ENCODE measurements at regions not wholly inside any gene's neighbourhood (a gene's known extent, or its start where the extent isn't known, plus 50 kb on each side); places are given as distances from the start of the nearest gene placed in this dataset.

- TF ChIP-seq, protein P1, sequence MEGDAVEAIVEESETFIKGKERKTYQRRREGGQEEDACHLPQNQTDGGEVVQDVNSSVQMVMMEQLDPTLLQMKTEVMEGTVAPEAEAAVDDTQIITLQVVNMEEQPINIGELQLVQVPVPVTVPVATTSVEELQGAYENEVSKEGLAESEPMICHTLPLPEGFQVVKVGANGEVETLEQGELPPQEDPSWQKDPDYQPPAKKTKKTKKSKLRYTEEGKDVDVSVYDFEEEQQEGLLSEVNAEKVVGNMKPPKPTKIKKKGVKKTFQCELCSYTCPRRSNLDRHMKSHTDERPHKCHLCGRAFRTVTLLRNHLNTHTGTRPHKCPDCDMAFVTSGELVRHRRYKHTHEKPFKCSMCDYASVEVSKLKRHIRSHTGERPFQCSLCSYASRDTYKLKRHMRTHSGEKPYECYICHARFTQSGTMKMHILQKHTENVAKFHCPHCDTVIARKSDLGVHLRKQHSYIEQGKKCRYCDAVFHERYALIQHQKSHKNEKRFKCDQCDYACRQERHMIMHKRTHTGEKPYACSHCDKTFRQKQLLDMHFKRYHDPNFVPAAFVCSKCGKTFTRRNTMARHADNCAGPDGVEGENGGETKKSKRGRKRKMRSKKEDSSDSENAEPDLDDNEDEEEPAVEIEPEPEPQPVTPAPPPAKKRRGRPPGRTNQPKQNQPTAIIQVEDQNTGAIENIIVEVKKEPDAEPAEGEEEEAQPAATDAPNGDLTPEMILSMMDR (IDR thresholded peaks at IDR 0.05), result no peak
- no peak for TF ChIP-seq POLR2A (IDR thresholded peaks at IDR 0.05)
- no peak for TF ChIP-seq POLR2AphosphoS5 (IDR thresholded peaks at IDR 0.05; ENCODE audit: insufficient read depth in 1 of 2, low read depth in 1 of 2)
These were observed 102.7 kb downstream of the DACT1 start for GRCh38 chr14:58740379-58740935.

Data from vagina (tissue), 2 donors.